SHP77 (cell line): ENCODE measurements at regions not wholly inside any gene's neighbourhood (a gene's known extent, or its start where the extent isn't known, plus 50 kb on each side); places are given as distances from the start of the nearest gene placed in this dataset.
A peak's percentile ranks its signal among the peaks of the same experiment; 100 is the strongest.
"Not testable (repeated sequence)": the region's sequence is repeated elsewhere in the genome, so short reads cannot be mapped to it uniquely, and the experiment has no call there.

ENCODE experiments used
- DNase-seq, 2 experiments: peaks; one replicate each; lab custom pipeline; 2025; lab: John Stamatoyannopoulos, UW

DNA sequence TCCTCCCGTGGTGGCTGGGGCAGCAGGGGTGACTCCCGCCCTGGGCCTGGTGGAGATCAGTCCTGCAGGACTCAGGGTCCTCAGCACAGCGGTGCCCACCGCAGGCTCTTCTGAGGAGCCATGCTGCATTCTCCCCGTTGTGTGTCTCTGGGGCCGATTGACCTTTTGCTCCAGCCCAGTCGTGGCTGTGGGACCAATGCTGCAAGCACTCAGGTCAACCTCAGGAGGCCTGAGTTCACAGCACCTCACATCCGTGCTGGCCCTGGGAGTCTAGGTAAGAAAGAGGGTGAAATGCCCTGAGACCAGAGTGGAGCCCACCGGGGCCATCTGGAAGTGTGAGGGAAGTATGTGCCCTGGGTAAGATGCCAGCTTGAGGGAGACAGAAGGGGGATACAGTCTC is 316.1 kb upstream of the B3GAT1 start:
- no peak for DNase-seq

DNA sequence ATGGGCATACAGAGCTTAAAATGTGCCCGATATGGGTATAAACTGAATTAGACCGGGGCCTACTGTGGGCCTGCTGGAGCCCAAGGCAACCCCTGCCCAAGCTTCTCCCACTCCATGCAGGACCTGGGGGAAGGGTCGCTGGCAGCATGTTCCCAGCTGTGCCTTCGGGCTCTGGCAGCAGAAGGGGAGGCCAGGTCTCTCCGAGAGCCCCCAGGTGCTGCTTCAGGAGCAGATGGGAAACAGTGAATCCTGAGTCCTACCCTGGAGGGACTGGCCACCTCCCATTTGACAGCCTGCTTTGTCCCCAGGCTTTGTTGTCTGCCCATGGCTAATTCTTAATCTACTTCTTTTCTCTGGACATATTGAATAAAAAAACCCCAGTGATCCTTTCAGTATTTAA is 315.6 kb upstream of the B3GAT1 start:
- DNase-seq = no peak

DNA sequence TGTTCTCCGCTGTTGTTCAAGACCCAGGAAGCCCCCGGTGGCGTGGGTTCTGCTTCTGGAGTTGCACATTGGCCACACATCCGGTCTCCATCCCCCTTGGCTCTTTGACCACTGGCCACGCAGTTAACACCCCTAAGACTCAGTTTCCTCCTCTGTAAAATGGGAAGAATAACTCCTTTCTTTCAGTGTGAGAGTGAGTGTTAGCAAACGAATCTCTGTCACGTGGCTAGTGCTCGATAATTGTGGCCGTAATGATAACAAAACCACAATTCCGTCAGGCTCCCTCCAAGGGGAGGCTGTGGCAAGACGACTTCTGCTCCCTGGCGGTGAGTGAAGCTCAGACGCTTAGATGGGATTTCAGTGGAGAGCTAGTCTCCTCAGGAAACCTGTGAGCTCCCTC is 315.2 kb upstream of the B3GAT1 start:
- DNase-seq = no peak

GRCh38 chr11:134725716-134726639 is 313.9 kb upstream of the B3GAT1 start:
- peak in 1 of 2 experiments; percentile 20 for DNase-seq

DNA sequence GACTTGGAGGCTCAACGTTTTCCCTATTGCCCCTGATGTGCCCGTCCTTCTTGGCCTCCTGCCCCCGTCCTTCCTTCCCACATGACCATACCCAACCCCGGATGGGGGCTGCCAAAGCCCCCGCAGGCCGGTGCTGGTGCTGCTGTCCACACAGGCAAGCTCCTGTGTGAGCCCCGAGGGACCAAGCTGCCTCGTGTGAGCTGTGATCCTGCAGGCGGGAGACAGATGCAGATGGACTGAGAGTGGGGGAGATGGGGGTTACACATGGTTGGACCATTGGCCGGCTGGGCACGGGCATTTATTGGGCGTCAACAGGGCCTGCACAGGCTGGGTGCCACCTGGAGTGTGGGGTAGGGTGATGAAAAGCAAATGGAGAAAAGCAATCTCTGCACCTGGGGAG is 313.2 kb upstream of the B3GAT1 start:
- no peak for DNase-seq

- no peak for DNase-seq
These were observed 312.7 kb upstream of the B3GAT1 start for GRCh38 chr11:134724779-134725140.

GRCh38 chr11:134724106-134724778 is 312.2 kb upstream of the B3GAT1 start:
- no peak for DNase-seq

- DNase-seq = not testable (repeated sequence)
These were observed 308.6 kb upstream of the B3GAT1 start for GRCh38 chr11:134720691-134721070.

DNA sequence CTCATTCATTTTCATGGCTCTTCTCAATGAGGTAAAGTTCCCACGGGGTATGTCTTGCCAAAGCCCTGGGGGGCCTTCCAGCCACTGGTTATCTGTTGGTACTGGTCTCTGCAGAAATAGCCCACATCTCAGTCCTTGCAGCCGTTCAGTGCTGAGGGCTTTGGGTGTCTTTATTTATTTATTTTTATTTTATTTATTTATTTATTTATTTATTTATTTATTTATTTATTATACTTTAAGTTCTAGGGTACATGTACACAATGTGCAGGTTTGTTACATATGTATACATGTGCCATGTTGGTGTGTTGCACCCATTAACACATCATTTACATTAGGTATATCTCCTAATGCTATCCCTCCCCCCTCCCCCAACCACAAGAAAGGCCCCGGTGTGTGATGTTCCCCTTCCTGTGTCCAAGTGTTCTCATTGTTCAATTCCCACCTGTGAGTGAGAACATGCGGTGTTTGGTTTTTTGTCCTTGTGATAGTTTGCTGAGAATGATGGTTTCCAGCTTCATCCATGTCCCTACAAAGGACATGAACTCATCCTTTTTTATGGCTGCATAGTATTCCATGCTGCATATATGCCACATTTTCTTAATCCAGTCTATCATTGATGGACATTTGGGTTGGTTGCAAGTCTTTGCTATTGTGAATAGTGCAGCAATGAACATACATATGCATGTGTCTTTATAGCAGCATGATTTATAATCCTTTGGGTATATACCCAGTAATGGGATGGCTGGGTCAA is 308.1 kb upstream of the B3GAT1 start:
- DNase-seq = not testable (repeated sequence)

DNA sequence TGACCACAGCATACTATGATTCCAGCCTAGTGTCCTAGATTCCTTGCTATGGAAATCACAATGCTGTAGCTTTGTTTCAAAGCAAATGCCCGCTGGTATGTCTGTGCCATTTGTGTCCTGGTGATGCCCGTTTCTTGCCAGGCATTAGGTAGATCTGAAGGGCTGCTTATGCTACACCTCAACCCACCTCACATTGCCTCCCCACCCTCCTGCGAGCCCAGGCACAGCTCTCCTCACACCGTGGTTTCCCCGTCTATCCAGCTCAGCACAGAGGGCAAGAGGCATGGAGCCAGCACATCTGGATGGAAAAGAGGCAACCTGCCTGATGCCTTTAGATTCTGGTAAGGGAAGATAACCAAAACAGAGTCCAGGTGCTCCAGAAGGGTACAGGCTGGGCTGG is 307.4 kb upstream of the B3GAT1 start:
- DNase-seq = no peak

GRCh38 chr11:134716582-134716981 is 304.5 kb upstream of the B3GAT1 start:
- no peak for DNase-seq

DNA sequence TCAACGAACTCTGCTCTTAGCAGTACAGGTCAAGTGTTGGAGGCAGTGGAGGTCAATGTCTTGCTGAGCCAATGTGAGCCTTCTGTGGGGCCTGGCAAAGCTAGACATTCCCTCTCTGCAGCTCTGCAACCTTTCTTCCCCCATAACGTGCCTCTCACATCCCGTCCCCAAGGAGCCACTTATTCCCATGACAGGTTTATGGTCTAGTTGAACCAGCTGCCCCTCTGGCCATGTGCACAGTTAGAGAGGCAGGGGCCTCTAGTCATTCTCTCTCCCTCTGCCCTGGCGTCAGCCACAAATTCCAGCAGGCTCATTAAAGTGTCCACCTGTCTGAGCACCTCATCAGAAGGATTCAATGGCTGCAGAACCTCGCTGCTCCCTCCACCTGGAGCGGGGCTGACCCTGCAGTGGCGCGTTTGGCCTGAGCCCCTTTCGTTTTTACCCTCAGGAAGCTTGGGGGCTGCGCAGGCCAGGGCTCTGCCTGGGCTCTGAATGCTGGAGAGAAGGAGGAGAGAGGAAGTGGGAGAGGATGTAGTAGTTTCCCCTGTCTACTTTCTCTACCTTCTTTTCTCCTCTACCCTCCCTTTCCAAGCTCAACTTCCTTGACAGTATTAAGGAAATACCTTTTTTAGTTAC is 302.1 kb upstream of the B3GAT1 start:
- no peak for DNase-seq

DNA sequence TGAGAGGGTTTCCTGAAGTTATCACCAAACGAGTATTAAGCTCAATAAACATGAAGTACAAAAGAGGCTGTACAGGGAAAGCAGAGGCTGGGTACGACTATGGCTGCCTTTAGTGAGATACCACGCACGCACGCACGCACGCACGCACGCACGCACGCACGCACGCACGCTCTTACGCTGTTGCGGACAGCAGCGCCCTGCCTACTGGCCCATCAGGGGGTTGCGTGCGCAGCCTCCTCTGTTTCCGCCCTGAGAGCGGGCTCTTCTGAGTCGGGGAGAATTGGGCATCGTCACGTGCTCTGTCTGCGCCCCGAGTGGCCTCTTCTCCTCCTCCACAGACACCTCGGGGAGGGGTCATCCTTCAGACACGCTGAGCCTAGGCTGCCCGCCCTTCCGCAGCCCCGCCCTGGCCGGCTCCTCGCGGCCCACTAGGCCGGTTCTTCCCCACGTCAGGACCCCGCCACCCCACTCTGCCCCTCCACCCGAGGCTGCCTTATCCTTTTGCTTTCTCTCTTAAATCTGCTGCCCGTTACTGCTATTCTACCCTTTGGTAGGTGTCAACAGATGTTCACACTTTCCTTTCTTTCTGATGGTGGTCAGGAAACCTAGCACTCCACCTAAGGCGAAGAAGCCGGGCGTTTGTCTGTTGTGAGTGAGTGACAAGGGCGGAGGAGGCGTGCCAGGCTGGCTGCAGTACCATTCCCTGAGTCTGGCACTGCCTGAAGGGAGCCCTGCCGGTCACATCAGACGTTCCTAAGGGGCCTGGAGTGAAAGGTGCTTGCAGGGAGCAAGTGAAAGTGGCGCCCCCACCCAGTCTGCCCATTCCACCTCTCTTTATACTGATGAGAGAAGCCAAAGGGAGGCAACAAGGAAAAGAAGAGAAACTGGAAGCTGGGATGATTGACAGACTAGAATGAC is 300.4 kb upstream of the B3GAT1 start:
- DNase-seq = no peak

DNA sequence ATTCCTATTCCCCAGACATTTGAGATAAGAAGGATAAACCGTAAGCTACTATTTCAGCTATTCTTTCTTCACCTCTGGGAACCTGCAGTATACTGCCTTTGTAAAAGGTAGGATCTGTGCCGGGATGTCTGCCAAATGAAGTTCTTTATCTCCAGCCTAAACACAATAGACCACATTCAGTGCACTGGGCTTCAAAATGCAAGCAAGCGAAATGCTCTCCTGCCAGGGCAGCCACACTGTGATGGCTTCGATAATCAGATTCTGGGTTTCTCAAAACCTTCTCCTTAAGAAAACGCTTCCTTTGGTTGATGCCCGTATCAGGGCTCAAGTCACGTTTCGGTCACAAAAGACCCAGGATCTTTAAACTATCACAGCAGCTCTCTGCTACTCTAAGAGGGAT is 299.5 kb upstream of the B3GAT1 start:
- no peak for DNase-seq

DNA sequence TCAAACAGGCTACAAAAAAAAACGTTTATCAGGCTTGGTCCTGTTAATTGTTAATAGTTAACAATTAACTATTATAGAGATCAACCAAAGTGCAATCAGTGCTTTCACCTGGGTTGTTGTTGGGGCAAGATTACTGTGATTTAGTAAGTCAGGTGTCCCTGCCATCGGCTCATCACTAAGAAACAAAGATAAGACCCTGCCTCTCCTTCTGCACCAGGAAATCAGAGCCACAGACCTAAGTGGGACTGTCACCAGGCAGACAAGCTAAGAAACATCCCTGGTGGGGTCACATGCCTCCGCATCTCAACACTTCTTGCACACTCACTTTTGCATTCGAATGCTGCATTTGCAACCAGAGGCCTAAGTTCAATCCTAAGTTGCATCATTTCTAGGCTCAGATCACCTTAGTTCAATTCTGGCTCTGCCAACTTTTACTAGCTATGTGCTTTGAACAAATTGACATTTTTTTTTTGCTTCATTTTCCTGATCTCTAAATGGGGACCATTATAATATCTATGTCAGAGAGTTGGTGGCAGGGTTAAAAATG is 298.9 kb upstream of the B3GAT1 start:
- no peak for DNase-seq

DNA sequence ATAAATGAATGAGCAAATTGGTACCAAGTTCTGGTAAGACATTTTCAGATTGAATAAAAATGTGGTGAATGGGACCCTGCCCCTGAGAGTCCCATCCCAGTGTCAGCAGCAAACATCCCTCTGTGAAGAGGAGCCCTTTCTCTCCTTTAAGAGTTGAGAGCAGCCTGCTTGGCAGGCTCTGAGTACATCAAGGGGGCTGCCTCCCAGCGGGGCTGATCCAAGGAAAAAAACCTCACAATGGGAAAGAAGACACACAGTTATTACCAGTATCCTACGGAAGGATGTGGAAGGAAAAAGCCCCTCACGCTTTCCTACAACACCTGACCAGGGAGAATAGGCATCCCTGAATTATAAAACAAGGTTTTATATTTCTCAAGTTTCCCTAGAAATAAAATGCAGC is 293.8 kb upstream of the B3GAT1 start:
- no peak for DNase-seq

DNA sequence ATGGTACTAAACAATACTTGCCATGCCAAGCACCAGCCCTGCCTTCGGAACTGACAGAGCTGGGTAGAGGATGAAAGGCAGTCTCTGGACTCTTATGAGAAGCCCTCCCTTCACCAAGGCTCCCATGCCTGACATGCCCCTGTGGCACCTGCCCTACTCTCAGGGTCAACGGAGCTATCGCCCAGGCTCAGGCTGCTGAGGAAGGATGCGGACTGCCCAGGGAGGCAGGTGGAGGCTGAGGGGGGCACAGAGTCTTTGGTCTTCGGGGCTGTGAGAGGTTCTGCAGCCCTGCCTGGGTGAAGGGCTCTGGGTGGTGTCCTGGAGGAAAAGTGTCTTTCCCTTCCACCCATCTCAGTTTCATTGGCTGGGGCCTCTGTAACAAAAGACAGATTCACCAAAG is 290.8 kb upstream of the B3GAT1 start:
- no peak for DNase-seq

- DNase-seq = no peak
These were observed 289.6 kb upstream of the B3GAT1 start for GRCh38 chr11:134701564-134702165.

- no peak for DNase-seq
These were observed 288.1 kb upstream of the B3GAT1 start for GRCh38 chr11:134700101-134700640.

DNA sequence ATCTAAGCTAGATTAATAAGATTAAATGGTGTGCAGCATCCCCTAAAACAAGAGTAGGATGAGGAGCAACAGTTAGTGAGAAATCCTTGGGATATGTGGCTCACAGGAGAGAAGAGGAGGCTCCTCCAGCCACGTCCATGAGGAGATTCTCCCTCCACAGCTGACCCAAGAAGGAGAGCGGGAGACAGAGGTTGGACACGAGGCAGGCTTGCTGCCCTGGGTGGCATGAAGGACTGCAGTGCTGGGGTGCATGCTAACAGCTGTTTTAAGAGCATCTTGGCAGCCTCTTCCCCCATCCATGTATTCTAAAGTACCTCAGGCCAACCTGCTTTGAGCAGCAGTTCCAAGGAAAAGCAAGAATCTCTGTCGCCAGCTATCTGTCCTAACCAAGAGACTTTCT is 284.4 kb upstream of the B3GAT1 start:
- DNase-seq = no peak
